HAP-1 (cell line): ENCODE measurements at regions not wholly inside any gene's neighbourhood (a gene's known extent, or its start where the extent isn't known, plus 50 kb on each side); places are given as distances from the start of the nearest gene placed in this dataset.

Experiments used
- DNase-seq, 2 experiments: peaks; one replicate each; pipeline ENCODE4 v3.0.0-alpha.2; 2016 to 2020; ENCODE audit warnings: low spot score in 2 of 2
- H3K27me3 ChIP-seq: fragments of 250-450 bp; sonication (Bioruptor Pico); 2 replicates; pipeline ENCODE4 v1.5.1; 2020; ENCODE audit warnings: low read depth, mild to moderate bottlenecking, moderate library complexity
- H3K36me3 ChIP-seq: fragments of 250-450 bp; sonication (Bioruptor Pico); replicated peaks from 2 replicates; pipeline ENCODE4 v1.5.1; 2020; ENCODE audit warnings: mild to moderate bottlenecking
- H3K4me1 ChIP-seq: fragments of 250-450 bp; sonication (Bioruptor Pico); 2 replicates; pipeline ENCODE4 v1.5.1; 2020; ENCODE audit warnings: mild to moderate bottlenecking
- H3K4me3 ChIP-seq: fragments of 250-450 bp; sonication (Bioruptor Pico); 2 replicates; pipeline ENCODE4 v1.5.1; 2020; ENCODE audit warnings: mild to moderate bottlenecking, moderate library complexity
- H3K9me3 ChIP-seq: fragments of 250-450 bp; sonication (Bioruptor Pico); 2 replicates; pipeline ENCODE4 v1.5.1; 2020; ENCODE audit warnings: mild to moderate bottlenecking, moderate library complexity
- in situ Hi-C: fragments of 300-500 bp; cut with MboI; formaldehyde crosslinking; loops from 3 replicates; pipeline ENCODE4 v1.14.3; 2020; ENCODE audit warnings: low sequenced_read_pairs, inconsistent platforms, mixed read lengths

- H3K36me3 ChIP-seq, result no peaks in the 10 kb centered on the region
- H3K4me3 ChIP-seq, result no peak overlapping the region
- H3K9me3 ChIP-seq, result no peaks in the 10 kb centered on the region
- no peaks in the 10 kb centered on the region; the same call in 1 of the 2 replicates for H3K27me3 ChIP-seq
- DNase-seq, result no peak
- H3K4me1 ChIP-seq, result no peaks in the 10 kb centered on the region
- in situ Hi-C loops, result no loop called here
These were observed 113.0 kb downstream of the DTHD1 start for GRCh38 chr4:36394352-36394903.

- Histone ChIP-seq H3K4me1 (no peaks in the 10 kb centered on the region), H3K27me3 (0 out of 2 replicates have a peak, but pooled peaks cover 3% of the 10 kb centered on the region), H3K36me3 (no peaks in the 10 kb centered on the region), H3K4me3 (no peak overlapping the region), H3K9me3 (no peaks in the 10 kb centered on the region)
- in situ Hi-C loops, result no loop called here
- peak; percentile 26 to 29 for DNase-seq
These were observed 118.4 kb downstream of the DTHD1 start for GRCh38 chr4:36399762-36400353.

- H3K36me3 ChIP-seq, result no peaks in the 10 kb centered on the region
These were observed 120.8 kb downstream of the DTHD1 start for GRCh38 chr4:36402008-36402758.

DNA sequence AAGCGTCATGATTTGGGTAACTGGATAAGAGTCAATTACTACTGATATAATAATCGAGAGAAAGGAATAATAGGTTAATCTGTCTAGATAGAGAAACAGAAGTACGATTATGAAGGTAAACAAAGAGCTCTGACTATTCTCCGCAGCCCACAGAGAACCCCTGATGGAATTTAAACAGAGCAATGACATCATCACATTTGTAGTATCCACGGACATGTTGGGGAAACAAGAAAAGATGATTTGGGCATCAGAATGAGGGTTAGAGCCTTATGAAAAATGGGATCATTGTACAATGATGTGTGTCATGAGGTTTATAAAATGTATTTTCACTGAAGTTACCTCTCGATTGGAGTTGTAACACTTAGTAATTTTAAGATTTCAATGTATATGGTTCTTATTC, 129.9 kb downstream of the DTHD1 start:
- no peak for DNase-seq
- no peaks in the 10 kb centered on the region for H3K36me3 ChIP-seq
- no peak overlapping the region for H3K4me3 ChIP-seq
- H3K9me3 ChIP-seq, result no peaks in the 10 kb centered on the region
- no peaks in the 10 kb centered on the region for H3K4me1 ChIP-seq
- H3K27me3 ChIP-seq, result no peaks in the 10 kb centered on the region
- in situ Hi-C loops, result no loop called here

More at GRCh38 chr4:36402008-36402758, 120.8 kb downstream of the DTHD1 start:
- H3K9me3 ChIP-seq, result no peaks in the 10 kb centered on the region
- H3K4me3 ChIP-seq, result no peak overlapping the region
- H3K4me1 ChIP-seq, result no peaks in the 10 kb centered on the region
- H3K27me3 ChIP-seq, result 0 out of 2 replicates have a peak, but pooled peaks cover 3% of the 10 kb centered on the region
- in situ Hi-C loops, result no loop called here
- DNase-seq, result no peak

GRCh38 chr4:36414248-36414647, 132.8 kb downstream of the DTHD1 start:
- in situ Hi-C loops, result no loop called here
- Histone ChIP-seq H3K4me1 (no peaks in the 10 kb centered on the region), H3K36me3 (no peaks in the 10 kb centered on the region), H3K27me3 (no peaks in the 10 kb centered on the region), H3K4me3 (no peak overlapping the region), H3K9me3 (no peaks in the 10 kb centered on the region)
- DNase-seq, result peak in 1 of 2 experiments; percentile 23

DNA sequence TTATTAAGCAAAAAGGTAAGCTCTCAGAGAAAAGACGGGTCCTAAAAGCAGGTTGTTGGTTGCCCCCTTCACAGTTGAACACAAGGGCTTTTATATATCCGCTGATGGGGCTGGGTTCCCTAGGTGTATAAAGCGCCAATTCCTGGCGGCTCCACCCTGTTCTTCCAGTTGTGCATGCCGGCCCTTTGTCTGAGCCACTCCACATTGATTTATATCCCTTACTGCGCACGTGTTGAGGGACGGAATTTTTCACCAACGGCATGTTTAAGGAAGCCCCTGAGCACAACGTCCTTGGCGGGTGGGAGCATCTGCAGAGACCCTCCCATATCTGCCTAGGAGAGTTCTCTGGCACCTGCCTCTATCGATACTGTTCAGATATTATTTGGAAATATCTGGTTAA, 135.7 kb downstream of the DTHD1 start:
- no peak overlapping the region for H3K4me3 ChIP-seq
- no peaks in the 10 kb centered on the region for H3K4me1 ChIP-seq
- in situ Hi-C loops, result no loop called here
- no peaks in the 10 kb centered on the region for H3K9me3 ChIP-seq
- no peaks in the 10 kb centered on the region for H3K27me3 ChIP-seq
- H3K36me3 ChIP-seq, result no peaks in the 10 kb centered on the region
- no peak for DNase-seq

DNA sequence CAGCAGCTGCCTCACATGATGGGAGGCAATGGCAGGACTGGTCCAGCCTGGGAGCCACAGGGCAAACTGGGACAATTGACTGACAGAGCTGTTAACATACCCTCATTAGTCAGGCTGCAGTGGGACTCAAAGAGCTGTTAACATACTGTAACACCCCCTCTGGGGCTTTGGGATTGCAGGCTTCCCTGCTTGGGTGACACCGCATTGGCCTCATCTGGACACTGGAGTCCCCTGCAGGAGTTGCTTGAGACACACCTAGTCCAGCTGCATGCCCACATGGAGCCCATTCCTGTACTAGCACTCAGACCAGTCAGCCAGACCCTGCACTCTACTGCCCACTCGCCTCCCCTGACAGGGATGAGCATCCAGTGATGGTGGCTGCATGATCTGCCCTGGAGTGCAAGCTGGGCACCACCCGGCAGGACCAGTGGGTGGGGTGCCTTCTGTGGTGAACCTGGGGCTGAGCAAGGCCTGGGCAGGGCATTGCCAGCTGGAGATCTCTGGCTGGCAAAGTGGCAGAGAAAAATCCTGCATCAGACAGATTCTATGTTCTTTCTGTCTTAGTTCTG, 138.8 kb downstream of the DTHD1 start:
- H3K36me3 ChIP-seq, result no peaks in the 10 kb centered on the region
- in situ Hi-C loops, result no loop called here
- no peaks in the 10 kb centered on the region for H3K4me1 ChIP-seq
- no peak overlapping the region for H3K4me3 ChIP-seq
- DNase-seq, result no peak
- H3K9me3 ChIP-seq, result no peaks in the 10 kb centered on the region
- no peaks in the 10 kb centered on the region for H3K27me3 ChIP-seq

- H3K36me3 ChIP-seq, result no peaks in the 10 kb centered on the region
- DNase-seq, result no peak
- no peaks in the 10 kb centered on the region for H3K9me3 ChIP-seq
- no peaks in the 10 kb centered on the region for H3K4me1 ChIP-seq
- in situ Hi-C loops, result no loop called here
- no peak overlapping the region for H3K4me3 ChIP-seq
- no peaks in the 10 kb centered on the region for H3K27me3 ChIP-seq
These were observed 141.2 kb downstream of the DTHD1 start for GRCh38 chr4:36422607-36423006.

DNA sequence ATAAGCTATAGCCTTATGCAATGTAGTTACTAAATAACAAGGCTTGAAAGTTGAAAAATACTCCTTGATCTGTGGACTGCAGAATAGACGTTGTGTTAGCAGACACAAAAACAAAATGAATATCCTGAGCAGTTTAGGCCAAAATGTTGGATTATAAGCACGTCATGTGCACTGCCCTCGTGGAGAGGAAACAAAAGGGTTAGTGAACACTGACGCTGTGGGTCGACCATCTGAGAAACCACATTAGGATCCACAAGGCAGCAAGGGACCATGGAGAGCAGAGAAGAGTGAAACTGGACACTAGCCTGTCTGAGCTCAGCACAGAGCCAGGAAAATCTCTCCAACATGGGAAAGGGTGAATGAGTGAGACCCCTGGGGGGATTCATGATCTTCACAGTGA, 145.3 kb downstream of the DTHD1 start:
- in situ Hi-C loops, result no loop called here
- Histone ChIP-seq H3K27me3 (no peaks in the 10 kb centered on the region), H3K36me3 (no peaks in the 10 kb centered on the region), H3K9me3 (no peaks in the 10 kb centered on the region; the same call in 1 of the 2 replicates), H3K4me3 (no peak overlapping the region), H3K4me1 (no peaks in the 10 kb centered on the region)
- no peak for DNase-seq

GRCh38 chr4:36427696-36428095, 146.3 kb downstream of the DTHD1 start:
- Histone ChIP-seq H3K27me3 (no peaks in the 10 kb centered on the region), H3K9me3 (no peaks in the 10 kb centered on the region; the same call in 1 of the 2 replicates), H3K4me1 (no peaks in the 10 kb centered on the region), H3K4me3 (no peak overlapping the region), H3K36me3 (no peaks in the 10 kb centered on the region)
- no peak for DNase-seq
- in situ Hi-C loops, result no loop called here

DNA sequence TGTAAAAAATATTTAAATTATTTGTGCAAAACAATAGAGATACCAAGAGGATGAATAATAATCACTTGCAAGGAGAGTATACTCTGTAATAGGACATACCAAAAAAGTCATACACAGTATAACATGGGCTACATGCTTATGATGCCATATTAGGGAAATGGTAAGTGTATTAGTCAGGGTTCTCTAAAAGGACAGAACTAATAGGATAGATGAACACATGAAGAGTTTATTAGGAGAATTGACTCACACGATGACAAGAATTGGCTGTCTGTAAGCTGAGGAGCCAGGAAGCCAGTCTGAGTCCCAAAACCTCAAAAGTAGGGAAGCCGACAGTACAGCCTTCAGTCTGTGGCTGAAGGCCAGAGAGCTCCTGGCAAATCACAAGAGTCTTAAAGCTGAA, 151.2 kb downstream of the DTHD1 start:
- no peaks in the 10 kb centered on the region; the same call in 1 of the 2 replicates for H3K9me3 ChIP-seq
- in situ Hi-C loops, result no loop called here
- H3K4me1 ChIP-seq, result no peaks in the 10 kb centered on the region
- no peaks in the 10 kb centered on the region for H3K27me3 ChIP-seq
- no peak for DNase-seq
- H3K36me3 ChIP-seq, result no peaks in the 10 kb centered on the region
- H3K4me3 ChIP-seq, result no peak overlapping the region

GRCh38 chr4:36439556-36439955, 158.1 kb downstream of the DTHD1 start:
- in situ Hi-C loops, result no loop called here
- DNase-seq, result peak; percentile 32 to 39
- H3K9me3 ChIP-seq, result no peaks in the 10 kb centered on the region
- H3K27me3 ChIP-seq, result no peaks in the 10 kb centered on the region
- no peaks in the 10 kb centered on the region for H3K4me1 ChIP-seq
- no peaks in the 10 kb centered on the region for H3K36me3 ChIP-seq
- no peak overlapping the region for H3K4me3 ChIP-seq

- Histone ChIP-seq H3K4me1 (no peaks in the 10 kb centered on the region), H3K27me3 (no peaks in the 10 kb centered on the region), H3K9me3 (no peaks in the 10 kb centered on the region), H3K4me3 (no peak overlapping the region), H3K36me3 (no peaks in the 10 kb centered on the region)
- no peak for DNase-seq
- in situ Hi-C loops, result no loop called here
These were observed 164.1 kb downstream of the DTHD1 start for GRCh38 chr4:36445480-36445879.

- Histone ChIP-seq H3K36me3 (no peaks in the 10 kb centered on the region), H3K4me3 (no peak overlapping the region), H3K4me1 (no peaks in the 10 kb centered on the region), H3K27me3 (no peaks in the 10 kb centered on the region), H3K9me3 (no peaks in the 10 kb centered on the region)
- in situ Hi-C loops, result no loop called here
- DNase-seq, result no peak
These were observed 164.9 kb downstream of the DTHD1 start for GRCh38 chr4:36446275-36446674.
